ENCODE measurements at regions not wholly inside any gene's neighbourhood (a gene's known extent, or its start where the extent isn't known, plus 50 kb on each side); places are given as distances from the start of the nearest gene placed in this dataset.

DNA sequence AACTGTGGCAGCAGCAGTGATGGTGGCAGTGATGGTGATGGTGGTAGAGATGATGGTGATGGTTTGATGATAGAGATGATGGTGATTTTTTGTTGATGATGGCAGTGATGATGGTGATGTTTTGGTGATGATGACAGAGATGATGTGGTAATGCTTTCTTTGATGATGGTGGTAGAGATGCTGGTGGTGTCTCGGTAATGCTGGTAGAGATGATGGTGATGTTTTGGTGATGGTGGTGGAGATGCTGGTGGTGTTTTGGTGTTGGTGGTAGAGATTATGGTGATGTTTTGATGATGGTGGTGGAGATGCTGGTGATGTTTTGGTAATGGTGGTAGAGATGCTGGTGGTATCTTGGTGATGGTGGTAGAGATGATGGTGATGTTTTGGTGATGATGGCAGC is 131.6 kb downstream of the NAV1 start:
- H3K4me3 Mint-ChIP-seq: no peak overlapping the region

DNA sequence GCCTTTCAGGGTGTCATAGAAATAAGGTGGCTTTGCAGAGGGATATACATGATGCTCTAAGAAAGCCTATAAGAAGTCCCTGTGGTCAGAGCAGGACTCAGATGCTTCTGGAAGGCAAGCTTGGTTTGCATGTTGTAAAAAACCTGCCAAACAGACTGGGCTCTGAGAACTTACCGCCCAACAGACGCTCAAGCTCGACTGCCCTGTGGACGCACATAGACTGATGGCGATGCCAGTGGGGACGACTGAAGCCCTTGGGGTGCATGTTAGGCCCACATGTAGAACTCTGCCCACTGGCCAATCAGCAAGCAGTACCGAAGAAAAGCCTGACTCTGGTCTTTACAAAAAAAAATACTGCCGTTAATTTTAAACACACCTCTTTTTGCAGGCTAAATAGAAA is 133.8 kb downstream of the NAV1 start:
- H3K4me1 Mint-ChIP-seq (ENCODE audit: low read depth): no peaks in the 10 kb centered on the region
- H3K27ac Mint-ChIP-seq: no peak overlapping the region
- peaks cover 8% of the 10 kb centered on the region for H3K27me3 Mint-ChIP-seq (ENCODE audit: low read depth)
- no peaks in the 10 kb centered on the region for H3K9me3 Mint-ChIP-seq
- no peak overlapping the region for H3K4me3 Mint-ChIP-seq
- no peaks in the 10 kb centered on the region for H3K36me3 Mint-ChIP-seq (ENCODE audit: low read depth)

More for the DNA sequence above, 131.6 kb downstream of the NAV1 start:
- Mint-ChIP-seq H3K4me1 (ENCODE audit: low read depth) (no peaks in the 10 kb centered on the region), H3K27me3 (ENCODE audit: low read depth) (peaks cover 8% of the 10 kb centered on the region), H3K36me3 (ENCODE audit: low read depth) (no peaks in the 10 kb centered on the region), H3K27ac (no peak overlapping the region), H3K9me3 (no peaks in the 10 kb centered on the region)

DNA sequence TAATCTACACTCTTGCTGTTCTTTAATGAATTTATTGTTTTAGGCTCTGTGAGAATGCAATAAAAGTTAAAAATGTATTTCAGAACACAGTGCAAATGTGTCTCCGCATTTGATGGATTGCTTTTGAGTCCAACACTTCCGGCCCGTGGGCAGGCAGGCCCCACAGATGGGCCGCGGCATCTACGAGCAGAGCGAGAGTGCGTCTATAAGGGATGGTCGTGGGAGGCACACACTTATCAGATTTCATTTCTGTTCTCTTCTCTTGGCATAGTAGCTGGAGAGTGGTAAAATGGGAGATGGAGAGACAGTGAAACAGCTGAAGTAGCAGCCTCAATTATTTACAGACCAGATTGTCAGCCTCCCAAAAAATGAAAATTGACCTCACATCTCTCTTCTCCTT is 134.2 kb downstream of the NAV1 start:
- no peak overlapping the region for H3K4me3 Mint-ChIP-seq
- H3K36me3 Mint-ChIP-seq (ENCODE audit: low read depth): no peaks in the 10 kb centered on the region
- H3K9me3 Mint-ChIP-seq: no peaks in the 10 kb centered on the region
- peaks cover 8% of the 10 kb centered on the region for H3K27me3 Mint-ChIP-seq (ENCODE audit: low read depth)
- no peak overlapping the region for H3K27ac Mint-ChIP-seq
- H3K4me1 Mint-ChIP-seq (ENCODE audit: low read depth): no peaks in the 10 kb centered on the region

DNA sequence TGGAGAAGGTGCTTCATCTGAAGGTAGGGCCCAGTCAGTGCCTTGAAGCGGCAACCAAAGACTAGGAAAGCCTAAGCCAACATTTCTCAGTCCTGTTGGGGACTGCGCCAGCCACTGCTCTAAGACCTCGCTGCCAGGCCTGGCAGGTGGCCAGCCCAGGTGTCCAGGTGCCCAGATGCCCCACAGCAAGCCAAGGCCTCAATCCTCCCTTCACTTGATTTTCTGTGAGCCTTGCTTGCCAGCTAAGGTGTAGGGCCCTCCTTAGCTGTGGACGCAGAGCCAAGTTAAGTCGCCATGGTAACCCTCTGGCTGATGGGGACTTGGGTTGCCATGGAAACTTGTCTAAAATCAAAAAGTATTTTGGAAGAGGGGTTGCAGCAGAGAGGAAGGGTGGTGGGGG is 135.0 kb downstream of the NAV1 start:
- no peaks in the 10 kb centered on the region for H3K9me3 Mint-ChIP-seq
- no peak overlapping the region for H3K4me3 Mint-ChIP-seq
- H3K36me3 Mint-ChIP-seq (ENCODE audit: low read depth): no peaks in the 10 kb centered on the region
- no peak overlapping the region for H3K27ac Mint-ChIP-seq
- H3K27me3 Mint-ChIP-seq (ENCODE audit: low read depth): peaks cover 8% of the 10 kb centered on the region
- no peaks in the 10 kb centered on the region for H3K4me1 Mint-ChIP-seq (ENCODE audit: low read depth)

DNA sequence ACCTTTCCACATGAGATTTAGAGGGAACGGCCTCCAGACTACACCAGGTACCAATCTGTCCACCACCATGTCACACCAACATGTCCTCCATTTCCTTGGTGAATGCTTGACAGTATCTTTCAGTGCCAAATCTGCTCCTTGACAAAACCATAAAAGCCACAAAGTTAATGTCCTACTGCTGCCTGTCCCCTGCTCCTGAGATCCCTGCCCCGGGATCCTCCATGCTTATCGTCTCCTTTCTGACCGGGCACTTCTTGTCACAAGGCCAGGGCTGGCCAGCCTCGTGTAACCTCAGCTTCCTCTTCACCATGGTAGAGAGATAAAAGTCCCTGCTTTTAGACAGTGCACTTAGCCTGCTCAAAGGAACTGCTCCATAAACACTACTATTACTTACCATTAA is 136.2 kb downstream of the NAV1 start:
- H3K36me3 Mint-ChIP-seq (ENCODE audit: low read depth): no peaks in the 10 kb centered on the region
- no peaks in the 10 kb centered on the region for H3K4me1 Mint-ChIP-seq (ENCODE audit: low read depth)
- H3K9me3 Mint-ChIP-seq: no peaks in the 10 kb centered on the region
- no peak overlapping the region for H3K27ac Mint-ChIP-seq
- H3K27me3 Mint-ChIP-seq (ENCODE audit: low read depth): peaks cover 9% of the 10 kb centered on the region
- H3K4me3 Mint-ChIP-seq: no peak overlapping the region

DNA sequence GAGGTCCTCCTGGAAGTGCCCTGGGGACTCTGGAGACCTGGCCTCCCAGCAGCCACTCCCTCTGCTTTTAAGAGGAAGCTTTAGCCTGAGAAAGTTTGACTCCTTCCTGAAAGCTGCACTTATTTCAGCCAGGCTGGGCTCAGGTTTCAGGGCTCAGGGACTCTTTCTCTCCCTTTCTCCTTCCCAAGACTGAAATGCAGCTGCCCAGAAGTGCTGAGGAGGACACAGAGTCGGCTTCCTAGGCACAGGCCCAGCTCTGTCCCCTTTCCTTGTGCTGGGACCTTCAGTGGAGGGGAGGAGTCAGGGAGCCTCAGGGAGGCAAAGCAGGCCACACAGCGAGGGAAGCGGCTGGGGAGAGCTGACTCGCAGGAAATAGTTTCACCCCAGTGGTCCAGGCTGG is 137.3 kb downstream of the NAV1 start:
- Mint-ChIP-seq H3K36me3 (ENCODE audit: low read depth) (no peaks in the 10 kb centered on the region), H3K27me3 (ENCODE audit: low read depth) (peaks cover 9% of the 10 kb centered on the region), H3K4me1 (ENCODE audit: low read depth) (no peaks in the 10 kb centered on the region), H3K9me3 (no peaks in the 10 kb centered on the region), H3K27ac (no peak overlapping the region), H3K4me3 (no peak overlapping the region)

DNA sequence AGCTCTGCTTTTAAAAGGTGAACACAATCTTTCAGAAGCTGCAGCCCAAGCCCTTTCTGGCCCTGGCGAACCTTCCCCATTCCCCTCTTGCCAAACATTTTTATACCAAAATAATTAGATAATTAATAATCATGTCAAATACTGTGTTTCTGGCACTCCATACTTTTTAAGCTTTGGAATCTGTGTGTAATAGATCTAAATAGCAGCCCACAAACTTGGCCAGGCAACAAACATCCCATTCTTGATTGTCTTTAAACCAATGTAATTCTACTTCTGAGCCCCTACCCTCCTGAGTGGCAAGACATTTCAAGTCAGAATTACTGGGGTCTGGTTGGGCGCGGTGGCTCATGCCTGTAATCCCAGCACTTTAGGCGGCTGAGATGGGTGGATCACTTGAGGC is 137.7 kb downstream of the NAV1 start:
- no peaks in the 10 kb centered on the region for H3K36me3 Mint-ChIP-seq (ENCODE audit: low read depth)
- peaks cover 9% of the 10 kb centered on the region for H3K27me3 Mint-ChIP-seq (ENCODE audit: low read depth)
- H3K4me1 Mint-ChIP-seq (ENCODE audit: low read depth): no peaks in the 10 kb centered on the region
- H3K9me3 Mint-ChIP-seq: no peaks in the 10 kb centered on the region
- no peak overlapping the region for H3K4me3 Mint-ChIP-seq
- no peak overlapping the region for H3K27ac Mint-ChIP-seq

DNA sequence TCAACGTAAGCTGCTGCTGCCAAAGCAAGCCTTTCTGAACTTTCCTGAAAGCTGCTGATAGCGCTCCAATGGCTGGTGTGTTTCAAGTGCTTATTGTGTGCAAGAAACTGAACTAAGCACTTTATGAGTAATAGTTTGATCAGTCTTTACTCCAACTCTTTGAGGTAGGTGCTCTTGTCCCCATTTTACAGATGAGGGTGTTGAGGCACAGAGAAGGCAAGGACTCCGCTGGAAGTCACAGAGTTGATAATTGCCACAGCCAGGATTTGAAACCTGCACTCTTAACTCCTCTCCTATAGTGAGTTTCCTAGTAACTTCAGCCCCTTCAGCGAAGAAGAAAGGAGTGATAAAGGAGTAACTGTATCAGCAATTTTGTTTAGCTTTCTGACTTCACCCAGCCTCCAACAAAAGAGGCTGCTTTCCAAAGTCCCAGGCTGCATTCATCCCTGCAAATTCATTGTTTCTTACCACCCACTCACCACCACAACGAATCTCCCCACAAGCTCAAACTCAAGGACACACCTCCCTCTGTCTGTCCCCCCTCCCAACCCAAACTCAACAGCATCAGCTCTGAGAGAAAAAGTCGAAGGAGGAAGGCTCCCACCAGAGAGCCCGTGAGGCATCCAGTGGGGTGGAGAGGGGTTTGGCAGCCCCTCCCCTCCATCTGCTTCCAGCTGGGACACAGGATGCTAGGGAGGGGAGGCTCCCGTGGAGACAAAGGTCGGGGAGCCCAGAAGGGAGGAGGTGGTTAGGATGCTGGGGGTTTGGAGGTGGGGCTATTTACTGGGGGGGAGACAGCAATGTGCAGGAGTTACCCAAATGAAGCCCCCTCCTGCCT is 139.6 kb downstream of the NAV1 start:
- Mint-ChIP-seq H3K4me1 (ENCODE audit: low read depth) (no peaks in the 10 kb centered on the region), H3K27ac (no peak overlapping the region), H3K27me3 (ENCODE audit: low read depth) (peaks cover 6% of the 10 kb centered on the region), H3K9me3 (no peaks in the 10 kb centered on the region), H3K36me3 (ENCODE audit: low read depth) (no peaks in the 10 kb centered on the region), H3K4me3 (no peak overlapping the region)

DNA sequence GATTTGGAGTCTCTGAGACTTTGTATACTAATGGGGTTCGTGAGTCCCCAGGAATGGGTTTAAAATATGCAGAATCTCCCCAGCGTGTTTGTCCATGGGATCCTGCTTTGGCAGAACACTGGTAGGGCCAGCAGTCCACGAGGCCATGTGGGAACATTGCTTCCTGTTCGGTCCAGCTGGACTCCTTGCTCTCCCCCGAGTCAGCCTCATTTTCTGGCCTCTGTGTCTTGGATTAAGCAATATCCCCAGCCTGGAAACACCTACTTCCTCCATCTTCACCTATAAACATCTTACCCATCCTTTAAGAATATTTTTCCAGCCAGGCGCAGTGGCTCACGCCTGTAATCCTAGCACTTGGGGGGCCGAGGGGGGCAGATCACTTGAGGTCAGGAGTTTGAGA is 142.4 kb downstream of the NAV1 start:
- Mint-ChIP-seq H3K4me1 (ENCODE audit: low read depth) (no peaks in the 10 kb centered on the region), H3K36me3 (ENCODE audit: low read depth) (no peaks in the 10 kb centered on the region), H3K4me3 (no peak overlapping the region), H3K9me3 (no peaks in the 10 kb centered on the region), H3K27ac (no peak overlapping the region), H3K27me3 (ENCODE audit: low read depth) (peaks cover 7% of the 10 kb centered on the region)

DNA sequence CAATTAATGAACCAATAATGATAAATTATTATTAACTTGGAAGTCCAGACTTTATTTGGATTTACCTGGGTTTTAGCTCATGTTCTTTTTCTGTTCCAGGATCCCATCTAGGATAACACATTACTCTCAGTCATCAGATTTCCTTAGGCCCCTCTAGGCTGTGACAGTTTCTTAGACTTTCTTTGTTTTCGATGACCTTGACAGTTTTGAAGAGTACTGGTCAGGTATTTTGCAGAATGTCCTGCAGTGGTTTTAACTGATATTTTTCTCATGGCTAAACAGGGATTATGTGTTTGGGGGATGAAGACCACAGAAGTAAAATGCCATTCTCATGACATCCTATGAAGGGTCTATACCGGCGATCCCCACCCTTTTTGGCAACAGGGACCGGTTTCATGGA is 144.0 kb downstream of the NAV1 start:
- peaks cover 10% of the 10 kb centered on the region for H3K27me3 Mint-ChIP-seq (ENCODE audit: low read depth)
- H3K36me3 Mint-ChIP-seq (ENCODE audit: low read depth): no peaks in the 10 kb centered on the region
- H3K27ac Mint-ChIP-seq: no peak overlapping the region
- no peaks in the 10 kb centered on the region for H3K9me3 Mint-ChIP-seq
- H3K4me1 Mint-ChIP-seq (ENCODE audit: low read depth): no peaks in the 10 kb centered on the region
- no peak overlapping the region for H3K4me3 Mint-ChIP-seq

DNA sequence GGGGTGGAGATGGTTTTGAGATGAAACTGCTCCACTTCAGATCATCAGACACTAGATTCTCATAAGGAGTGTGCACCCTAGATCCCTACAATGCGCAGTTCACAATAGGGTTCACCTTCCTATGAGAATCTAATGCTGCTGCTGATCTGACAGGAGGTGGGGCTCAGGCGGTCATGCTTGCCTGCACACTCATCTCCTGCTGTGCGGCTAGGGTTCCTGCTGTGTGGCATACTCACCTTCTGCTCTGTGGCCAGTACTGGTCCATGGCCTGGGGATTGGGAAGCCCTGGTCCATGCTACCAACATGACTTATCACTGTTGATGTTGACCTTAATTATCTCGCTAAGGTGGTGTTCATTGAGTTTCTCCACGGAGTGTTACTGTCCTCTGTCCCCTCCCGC is 144.5 kb downstream of the NAV1 start:
- Mint-ChIP-seq H3K27me3 (ENCODE audit: low read depth) (peaks cover 10% of the 10 kb centered on the region), H3K4me1 (ENCODE audit: low read depth) (no peaks in the 10 kb centered on the region)

DNA sequence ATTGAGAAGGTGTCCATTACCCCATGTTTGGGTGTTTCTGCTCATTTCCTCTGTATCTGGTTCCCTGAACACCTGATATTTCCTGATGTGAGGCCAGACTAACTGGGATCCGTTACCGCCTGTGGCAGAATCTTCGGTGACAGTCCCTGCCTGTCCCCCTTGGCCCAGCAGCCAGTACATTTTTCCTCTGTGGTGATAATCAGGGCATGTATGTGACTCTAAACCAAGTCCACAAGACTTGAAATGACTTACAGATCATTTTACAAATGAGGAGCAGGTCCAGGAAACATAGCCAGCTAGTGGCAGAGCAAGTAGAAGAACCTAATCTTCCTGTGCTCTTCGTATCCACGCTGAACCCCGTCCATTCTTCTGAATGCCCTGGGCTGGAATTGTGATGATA is 143.5 kb upstream of the IPO9 start:
- Mint-ChIP-seq H3K27me3 (ENCODE audit: low read depth) (peaks cover 6% of the 10 kb centered on the region), H3K4me1 (ENCODE audit: low read depth) (no peaks in the 10 kb centered on the region), H3K9me3 (no peaks in the 10 kb centered on the region), H3K4me3 (no peak overlapping the region), H3K27ac (no peak overlapping the region), H3K36me3 (ENCODE audit: low read depth) (no peaks in the 10 kb centered on the region)

More for the DNA sequence above, 144.5 kb downstream of the NAV1 start:
- Mint-ChIP-seq H3K4me3 (no peak overlapping the region), H3K9me3 (no peaks in the 10 kb centered on the region), H3K27ac (no peak overlapping the region), H3K36me3 (ENCODE audit: low read depth) (no peaks in the 10 kb centered on the region)

DNA sequence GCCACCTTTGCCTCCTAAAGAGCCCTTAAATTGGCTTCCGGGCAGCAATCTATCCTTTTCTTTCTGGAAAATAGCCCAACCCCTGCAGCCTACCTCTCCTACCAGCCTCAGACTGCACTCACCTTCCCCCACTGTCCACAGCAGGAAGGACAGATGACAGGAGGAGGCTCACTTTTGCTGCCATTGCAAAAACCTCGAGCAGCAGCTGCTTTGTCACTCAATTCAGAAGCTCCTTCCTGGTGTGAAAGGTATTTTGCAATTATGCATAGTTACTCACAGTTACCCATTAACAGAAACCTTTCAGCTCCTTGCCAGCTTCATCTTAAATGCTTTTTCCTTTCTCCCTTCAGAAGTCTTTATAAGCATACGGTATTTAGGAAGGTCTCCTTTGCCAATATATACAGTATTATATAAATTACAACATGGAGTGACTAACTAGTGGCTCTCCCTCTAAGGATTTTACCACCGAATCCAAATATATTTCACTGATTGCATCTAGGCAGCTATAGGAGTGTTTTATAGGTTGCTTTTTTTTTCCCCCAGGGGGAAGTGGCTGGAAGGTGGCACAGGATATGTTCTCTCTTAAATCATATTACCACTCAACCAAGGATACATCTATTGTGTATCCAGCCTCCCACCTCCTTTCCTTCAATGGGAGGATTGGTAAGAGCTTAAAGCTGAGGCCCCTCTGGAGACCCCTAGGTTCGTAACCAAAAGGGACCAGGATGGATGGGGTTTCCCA is 142.1 kb upstream of the IPO9 start:
- Mint-ChIP-seq H3K36me3 (ENCODE audit: low read depth) (no peaks in the 10 kb centered on the region), H3K9me3 (no peaks in the 10 kb centered on the region), H3K27me3 (ENCODE audit: low read depth) (peaks cover 6% of the 10 kb centered on the region), H3K4me3 (no peak overlapping the region), H3K4me1 (ENCODE audit: low read depth) (no peaks in the 10 kb centered on the region), H3K27ac (no peak overlapping the region)

DNA sequence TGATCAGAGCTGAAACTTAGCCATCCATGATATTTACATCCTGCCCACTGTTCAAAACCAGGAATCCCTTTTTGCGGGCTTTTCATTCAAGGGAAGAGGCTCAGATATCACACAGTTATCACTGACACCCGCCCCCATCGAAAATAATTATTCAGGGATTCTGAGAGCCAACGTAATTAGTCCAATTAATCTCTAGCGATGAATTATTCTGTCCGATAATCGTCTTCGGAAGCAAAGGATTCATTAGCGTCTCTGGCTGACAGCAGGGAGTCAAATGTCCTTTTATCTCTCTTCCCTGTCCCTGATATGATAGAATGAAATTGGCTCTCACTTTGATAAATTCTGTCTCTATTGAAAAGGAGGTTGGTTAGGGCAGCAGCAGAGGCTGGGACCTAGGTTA is 140.4 kb upstream of the IPO9 start:
- no peaks in the 10 kb centered on the region for H3K9me3 Mint-ChIP-seq
- H3K36me3 Mint-ChIP-seq (ENCODE audit: low read depth): no peaks in the 10 kb centered on the region
- no peak overlapping the region for H3K4me3 Mint-ChIP-seq
- H3K4me1 Mint-ChIP-seq (ENCODE audit: low read depth): no peaks in the 10 kb centered on the region
- peaks cover 6% of the 10 kb centered on the region for H3K27me3 Mint-ChIP-seq (ENCODE audit: low read depth)
- no peak overlapping the region for H3K27ac Mint-ChIP-seq

DNA sequence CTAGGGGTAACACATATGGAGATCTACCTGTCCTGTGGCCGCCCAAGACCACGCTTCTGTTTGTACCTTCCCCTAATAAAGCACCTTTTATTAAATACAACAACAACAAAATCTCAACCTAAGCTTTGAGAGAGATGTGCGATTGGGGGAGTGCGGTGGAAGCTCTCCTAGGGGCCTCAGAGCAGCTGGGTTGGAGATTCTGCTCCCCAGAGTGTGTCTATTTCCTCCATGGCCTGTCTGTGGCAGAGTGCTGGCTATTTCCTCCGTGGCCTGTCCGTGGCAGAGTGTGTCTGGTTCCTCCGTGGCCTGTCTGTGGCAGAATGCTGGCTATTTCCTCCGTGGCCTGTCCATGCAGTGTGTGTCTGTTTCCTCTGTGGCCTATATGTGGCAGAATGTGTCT is 139.3 kb upstream of the IPO9 start:
- Mint-ChIP-seq H3K27me3 (ENCODE audit: low read depth) (peaks cover 6% of the 10 kb centered on the region), H3K9me3 (no peaks in the 10 kb centered on the region), H3K4me3 (no peak overlapping the region), H3K27ac (no peak overlapping the region), H3K36me3 (ENCODE audit: low read depth) (no peaks in the 10 kb centered on the region), H3K4me1 (ENCODE audit: low read depth) (no peaks in the 10 kb centered on the region)
